NCI-H460 (cell line): ENCODE measurements at regions not wholly inside any gene's neighbourhood (a gene's known extent, or its start where the extent isn't known, plus 50 kb on each side); places are given as distances from the start of the nearest gene placed in this dataset.
"Not testable (repeated sequence)": the region's sequence is repeated elsewhere in the genome, so short reads cannot be mapped to it uniquely, and the experiment has no call there.

ENCODE experiments used
- DNase-seq: peaks from one replicate; pipeline ENCODE4 v3.0.0-alpha.2; 2016; ENCODE audit warnings: low read depth; ENCODE audit errors: extremely low read depth

DNA sequence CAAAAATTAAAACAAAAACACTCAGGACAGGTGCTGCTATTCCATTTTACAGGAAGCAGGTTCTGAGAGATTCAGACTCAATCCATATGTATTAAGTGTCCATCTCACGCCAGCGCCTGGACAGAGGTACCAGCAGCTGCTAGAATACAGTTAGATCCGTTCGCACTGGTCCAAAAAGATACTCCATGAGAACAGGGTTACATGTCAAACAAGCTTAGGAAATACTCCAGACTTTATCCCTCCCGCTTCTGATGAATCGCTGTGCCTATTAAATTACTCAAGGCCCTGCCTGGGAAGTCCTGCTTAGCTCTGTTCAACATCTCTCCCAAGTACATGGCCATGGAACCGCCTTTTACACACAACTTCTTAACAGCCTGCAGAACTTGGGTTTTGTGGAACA, 50.2 kb upstream of the SLC35C1 start:
- no peak for DNase-seq

DNA sequence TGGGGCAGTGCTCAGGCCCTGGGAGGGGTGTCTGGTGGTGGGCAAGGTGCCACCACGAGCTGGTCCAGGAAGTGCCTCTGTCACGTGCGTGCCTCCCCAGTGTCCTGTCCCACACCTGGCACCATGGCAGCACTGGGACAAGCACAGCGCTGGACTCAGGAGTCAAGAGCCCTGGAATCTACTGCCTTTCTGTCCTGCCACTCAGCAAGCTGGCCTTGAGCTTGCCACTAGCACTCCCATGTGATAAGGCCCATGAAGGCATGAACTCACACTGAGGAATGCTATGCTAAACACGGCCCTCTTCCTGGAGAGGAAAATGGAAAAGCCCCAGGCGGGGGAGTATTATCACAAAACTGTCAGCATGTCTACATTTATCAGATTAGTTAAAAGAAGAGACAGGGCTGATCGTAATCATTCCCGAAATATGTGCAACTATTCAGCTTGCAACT, 50.7 kb upstream of the SLC35C1 start:
- no peak for DNase-seq

DNA sequence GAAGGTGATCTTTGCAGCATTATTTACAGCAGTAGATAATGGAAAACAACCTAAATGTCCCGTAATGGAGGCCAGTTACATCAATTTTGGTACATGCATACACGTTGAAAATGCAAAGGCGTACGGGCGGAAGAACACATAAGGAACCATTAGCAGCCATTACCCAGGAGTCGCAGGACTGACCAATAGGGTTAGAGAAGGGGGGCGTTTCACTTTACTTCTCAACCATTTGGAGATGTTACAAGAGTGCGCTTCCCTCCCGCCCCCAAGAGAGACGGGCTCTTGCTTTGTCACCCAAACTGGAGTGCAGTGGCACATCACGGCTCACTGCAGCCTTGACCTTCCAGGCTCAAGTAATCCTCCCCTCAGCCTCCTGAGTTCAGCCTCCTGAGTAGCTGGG, 52.8 kb upstream of the SLC35C1 start:
- DNase-seq: no peak

DNA sequence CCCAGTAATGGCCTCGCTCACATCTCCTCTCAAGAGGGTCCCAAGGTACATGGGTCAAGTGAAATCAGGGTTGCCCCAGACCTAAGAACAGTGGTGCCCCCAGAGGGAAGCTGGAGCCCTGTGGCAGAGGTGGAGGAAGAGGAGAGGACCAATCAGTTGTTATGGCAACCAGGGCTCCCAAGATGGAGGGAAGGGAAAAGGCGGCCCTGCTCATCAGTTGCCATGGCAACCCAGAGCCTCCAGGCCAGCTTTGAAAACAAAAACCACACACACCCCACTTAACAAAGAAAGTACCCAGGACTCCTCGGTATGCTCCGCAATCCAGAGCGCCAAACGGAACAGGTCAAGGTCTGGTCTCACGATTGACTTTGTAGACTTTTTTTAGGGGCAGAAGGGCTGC, 53.5 kb upstream of the SLC35C1 start:
- DNase-seq: no peak

DNA sequence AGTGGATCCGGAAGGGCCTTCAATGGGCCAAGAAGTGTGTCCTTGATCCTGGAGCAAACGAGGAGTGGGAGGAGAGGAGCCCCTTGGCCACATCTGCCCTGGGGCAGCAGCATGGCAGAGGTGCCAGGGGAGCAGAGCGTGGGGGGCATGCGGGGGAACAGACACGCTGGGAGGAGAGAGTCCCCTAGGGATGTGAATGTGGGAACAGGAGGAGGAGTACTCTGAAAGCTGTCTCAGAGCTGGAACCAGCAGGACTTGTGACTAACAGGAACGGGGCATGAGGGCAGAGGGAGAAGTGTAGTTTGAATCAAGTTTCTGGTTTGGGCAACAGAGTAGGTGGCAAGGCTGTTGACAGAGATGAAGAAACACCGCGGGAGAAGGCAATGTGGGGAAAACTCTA, 54.5 kb upstream of the SLC35C1 start:
- no peak for DNase-seq

DNA sequence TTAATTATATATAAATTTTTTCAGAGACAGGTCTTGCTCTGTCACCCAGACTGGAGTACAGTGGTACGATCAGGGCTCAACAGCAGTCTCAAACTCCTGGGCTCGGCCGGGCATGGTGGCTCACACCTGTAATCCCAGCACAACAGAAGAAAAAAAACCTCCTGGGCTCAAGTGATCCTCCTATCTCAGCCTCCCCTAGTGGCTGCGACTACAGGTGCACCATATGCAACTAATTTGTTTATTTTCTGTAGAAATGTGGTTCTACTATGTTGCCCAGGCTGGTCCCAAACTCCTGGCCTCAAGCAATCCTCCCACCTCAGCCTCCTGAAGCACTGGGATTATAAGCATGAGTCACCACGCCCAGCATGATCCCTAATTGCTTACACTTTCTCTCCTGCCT, 56.1 kb upstream of the SLC35C1 start:
- no peak for DNase-seq

DNA sequence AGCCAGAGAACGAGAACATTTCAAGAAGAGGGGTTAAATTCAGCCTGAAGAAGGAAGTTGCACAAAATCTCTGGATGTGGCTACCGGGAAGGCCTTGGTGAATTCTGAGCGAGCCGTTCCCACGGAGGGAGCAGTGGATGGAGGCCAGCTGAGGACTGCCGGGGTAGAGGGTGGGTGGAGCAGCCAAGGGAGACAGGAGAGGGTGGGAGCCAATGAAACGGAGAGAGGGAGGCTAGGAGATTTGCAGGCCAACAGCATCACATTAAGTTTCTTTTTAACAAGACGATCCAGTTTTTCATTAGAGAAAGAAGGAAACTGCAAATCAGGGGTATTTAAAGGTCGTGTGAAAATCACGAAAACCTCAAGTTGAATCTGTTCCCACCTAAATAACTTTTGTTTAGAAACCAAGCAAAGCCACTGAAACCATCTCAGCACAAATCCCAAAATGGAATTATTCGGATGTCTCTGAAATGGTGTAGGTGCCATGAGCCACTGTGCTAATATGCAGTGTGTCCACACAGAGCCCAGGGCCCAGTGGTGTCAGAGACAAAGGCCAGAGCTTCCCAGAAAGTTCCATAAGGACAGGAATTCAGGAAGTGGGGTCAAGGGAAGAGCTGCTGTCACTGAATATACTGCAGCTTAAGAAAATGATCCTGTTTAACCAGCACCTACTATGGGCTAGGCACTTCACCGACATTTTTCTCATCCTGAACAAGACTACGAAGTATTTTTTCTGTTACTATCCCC, 59.7 kb upstream of the SLC35C1 start:
- no peak for DNase-seq

DNA sequence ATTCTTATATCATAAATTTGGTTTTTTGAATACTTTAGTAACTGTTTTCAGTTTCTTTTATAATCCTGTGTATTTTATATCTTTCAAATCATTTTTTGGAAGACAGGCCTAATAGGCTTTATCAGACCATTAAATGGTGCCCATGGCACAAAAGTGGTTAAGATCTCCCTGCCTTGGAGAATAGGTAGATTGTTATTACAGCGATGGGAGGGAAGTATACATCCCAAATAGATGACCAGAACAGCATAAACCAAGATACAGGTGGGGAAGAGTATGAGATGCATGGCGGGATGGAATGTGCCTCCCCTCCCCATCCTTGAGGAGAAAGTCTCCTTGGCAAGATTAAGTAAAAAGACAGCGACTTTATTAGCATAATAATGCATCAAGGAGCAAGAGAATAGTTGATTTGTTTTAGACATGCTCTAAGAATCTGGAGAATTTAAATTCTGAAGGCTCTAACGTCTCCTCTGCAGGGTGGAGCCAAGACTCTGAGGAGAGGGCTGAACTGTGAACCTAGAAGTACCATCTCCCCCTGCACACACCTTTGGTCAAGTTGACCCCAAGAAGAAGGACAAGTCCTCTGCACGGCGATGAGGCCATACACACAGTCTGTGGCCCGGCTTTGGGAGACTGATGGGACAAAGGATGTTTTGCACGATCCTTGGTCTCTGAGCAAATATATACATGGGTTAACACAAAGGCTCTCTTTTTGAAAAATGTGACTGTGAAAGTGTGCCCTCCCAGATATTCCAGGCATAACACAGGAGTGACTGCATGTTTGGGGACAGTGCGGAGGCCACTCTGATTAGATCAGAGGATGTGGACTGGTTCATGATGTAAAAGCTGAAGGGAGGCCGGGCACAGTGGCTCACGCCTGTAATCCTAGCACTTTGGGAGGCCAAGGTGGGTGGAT, 61.1 kb upstream of the SLC35C1 start:
- DNase-seq: no peak

DNA sequence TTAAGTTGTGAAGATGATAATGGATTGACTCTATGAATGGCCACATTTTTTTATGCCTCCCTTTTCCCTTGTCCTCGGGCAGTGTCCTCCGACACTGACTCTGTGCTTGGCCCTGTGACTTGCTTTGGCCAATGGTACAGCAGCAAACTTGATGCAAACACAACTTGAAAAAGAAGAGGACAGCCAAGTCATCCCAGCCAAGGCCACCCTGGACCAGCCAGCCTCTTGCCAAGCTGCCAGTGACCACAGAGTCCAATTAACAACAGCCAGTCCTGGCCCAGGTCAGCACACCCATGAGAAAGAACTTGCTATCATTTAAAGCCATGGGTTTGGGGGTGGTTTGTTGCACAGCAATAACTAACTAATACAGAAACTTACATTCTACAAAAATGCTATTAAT, 63.4 kb upstream of the SLC35C1 start:
- no peak for DNase-seq

DNA sequence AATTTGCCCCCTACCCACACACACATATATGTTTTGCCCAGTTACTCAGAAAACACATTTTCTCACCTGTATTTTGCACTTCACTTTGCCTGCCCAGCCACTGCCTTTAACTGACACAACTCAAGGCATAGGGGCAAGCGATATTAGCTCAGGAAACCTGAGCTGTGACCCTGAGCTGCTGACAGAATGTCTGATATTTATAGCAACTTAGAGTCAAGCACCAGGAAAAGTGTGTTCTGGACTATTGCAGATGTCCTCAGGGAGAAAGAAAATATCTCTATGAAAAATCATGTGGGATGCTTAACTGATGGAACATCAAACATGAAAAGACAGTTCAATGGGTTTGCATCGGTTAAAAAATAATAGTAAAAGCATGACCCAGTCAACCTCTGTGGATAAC, 63.9 kb upstream of the SLC35C1 start:
- no peak for DNase-seq

DNA sequence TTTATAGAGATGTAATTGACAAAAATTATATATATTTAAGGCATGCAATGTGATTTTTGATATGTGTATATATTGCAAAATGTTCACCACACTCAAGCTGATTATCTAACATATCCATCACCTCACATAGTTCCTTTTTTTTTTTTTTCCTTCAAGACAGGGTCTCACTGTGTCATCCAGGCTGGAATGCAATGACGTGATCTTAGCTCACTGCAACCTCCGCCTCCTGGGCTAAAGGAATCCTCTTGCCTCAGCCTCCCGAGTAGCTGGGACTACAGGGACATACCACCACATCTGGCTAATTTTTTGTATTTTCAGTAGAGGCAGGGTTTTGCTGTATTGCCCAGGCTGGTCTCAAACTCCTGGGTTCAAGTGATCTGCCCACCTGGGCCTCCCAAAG, 65.1 kb upstream of the SLC35C1 start:
- no peak for DNase-seq

DNA sequence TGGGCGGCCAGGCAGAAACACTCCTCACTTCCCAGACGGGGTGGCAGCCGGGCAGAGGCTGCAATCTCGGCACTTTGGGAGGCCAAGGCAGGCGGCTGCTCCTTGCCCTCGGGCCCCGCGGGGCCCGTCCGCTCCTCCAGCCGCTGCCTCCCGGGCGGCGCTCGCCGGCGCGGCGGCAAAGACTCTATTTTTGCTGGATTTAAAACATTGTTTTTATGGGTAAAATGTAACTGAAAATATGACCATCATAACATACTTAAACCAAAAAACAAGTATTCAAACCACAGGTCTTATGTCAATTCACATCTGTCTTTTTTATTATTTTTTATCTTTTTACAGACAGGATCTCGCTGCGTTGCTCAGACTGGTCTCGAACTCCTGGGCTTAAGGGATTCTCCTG, 65.9 kb upstream of the SLC35C1 start:
- DNase-seq: not testable (repeated sequence)

DNA sequence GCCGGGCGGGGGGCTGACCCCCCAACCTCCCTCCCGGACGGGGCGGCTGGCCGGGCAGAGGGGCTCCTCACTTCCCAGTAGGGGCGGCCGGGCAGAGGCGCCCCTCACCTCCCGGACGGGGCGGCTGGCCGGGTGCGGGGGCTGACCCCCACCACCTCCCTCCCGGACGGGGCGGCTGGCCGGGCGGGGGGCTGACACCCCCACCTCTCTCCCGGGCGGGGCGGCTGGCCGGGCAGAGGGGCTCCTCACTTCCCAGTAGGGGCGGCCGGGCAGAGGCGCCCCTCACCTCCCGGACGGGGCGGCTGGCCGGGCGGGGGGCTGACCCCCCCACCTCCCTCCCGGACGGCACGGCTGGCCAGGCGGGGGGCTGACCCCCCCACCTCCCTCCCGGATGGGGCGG, 66.8 kb upstream of the SLC35C1 start:
- DNase-seq: not testable (repeated sequence)

DNA sequence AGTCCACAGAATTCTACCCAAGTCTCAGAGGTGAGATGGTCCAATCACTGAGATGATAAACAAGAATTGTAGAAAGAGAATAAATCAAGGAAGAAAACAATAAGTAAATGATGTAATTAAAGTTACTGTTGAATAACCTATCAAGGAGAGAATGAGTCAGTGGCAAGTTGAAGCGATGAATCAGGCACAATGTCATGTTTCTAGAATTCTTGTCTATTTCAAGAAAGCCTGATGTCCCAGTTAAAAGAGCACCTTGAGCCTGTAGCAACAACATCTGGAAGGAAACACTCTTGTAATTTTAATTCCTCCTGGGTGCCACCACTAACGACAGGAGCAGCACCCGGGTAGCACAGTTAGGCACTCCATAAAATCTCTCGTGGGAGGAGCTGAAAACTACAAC, 67.9 kb upstream of the SLC35C1 start:
- DNase-seq: no peak

DNA sequence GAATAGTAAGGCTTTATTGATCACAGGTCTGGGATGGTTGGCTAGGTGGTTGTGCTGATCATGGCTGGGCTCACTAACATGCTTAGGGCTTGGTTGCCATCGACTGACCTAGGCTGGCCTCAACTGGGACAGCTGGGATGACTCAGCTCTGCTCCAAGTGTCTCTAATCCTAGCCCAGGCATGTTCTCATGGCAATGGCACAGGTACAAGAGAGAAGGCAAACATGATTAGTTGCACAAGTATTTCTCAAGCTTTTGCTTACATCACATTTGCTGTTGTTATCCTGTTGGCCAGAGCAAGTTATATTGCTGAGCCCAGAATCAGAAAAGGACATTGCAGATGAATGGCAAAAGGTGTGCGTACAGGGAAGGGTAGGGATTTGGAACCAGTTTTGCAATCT, 68.5 kb upstream of the SLC35C1 start:
- DNase-seq: peak; percentile 8

DNA sequence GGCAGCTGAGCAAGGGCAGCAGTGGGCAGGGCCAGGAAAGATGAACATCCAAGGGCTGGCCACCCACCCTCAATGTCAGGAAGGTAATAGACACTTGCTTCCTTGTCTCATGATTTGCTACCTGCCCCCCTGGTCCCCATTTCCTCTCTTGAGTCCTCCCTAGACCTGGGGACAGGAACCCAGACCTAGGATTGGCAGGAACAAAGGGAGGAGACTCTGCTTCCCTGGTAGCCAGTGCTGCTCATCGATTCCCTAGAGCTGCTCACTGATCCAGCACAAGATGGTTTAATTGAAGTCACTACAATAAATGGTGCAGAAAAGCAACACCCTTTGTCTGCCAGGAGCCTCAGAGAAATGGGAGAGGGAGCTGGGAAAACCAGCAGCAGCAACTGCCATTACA, 67.8 kb upstream of the CHST1 start:
- DNase-seq: no peak

DNA sequence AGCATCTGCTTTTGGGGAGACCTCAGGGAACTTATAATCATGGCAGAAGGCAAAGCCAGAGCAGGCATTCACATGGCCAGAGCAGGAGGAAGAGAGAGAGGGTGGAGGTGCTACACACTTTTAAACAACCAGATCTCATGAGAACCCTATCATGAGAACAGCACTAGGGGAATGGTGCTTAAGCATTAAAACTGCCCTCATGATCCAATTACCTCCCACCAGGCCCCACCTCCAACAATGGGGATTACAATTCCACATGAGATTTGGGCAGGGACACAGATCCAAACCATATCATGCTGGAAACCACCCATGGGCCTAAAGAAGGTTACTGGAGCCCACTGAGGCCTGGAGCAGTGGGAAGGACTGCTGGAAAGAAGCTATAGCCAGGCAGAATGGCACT, 66.9 kb upstream of the CHST1 start:
- DNase-seq: no peak

DNA sequence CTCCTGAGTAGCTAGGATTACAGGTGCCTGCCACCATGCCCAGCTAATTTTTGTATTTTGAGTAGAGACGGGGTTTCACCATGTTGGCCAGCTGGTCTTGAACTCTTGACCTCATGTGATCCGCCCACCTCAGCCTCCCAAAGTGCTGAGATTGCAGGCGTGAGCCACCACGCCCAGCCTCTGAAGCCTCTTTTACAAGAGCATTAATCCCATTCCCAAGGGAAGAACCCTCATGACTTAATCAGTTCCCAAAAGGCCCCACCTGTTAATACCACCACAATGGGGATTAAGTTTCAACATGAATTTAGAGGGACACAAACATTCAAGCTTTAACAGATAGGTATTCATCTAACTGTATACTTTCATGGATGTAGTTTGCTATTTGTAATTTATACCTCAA, 65.7 kb upstream of the CHST1 start:
- DNase-seq: not testable (repeated sequence)

DNA sequence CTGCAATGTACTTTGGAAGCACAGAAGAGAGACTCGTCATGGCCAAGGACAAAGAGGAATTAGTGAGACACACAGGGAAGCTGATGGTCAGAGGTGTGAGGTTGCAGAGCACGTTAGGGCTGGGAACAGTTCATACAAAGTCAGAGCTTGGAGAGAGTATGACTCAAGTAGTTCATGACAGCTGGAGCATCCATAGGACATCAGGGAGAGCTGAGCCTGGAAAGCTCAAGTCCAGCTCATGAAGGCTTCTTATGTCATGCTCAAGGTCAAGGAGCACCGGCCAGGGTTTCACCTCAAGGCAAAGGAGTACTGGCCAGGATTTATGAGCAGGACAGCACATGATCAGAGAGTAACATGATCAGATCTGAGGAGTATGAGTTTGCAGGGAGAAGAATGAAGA, 64.6 kb upstream of the CHST1 start:
- no peak for DNase-seq

DNA sequence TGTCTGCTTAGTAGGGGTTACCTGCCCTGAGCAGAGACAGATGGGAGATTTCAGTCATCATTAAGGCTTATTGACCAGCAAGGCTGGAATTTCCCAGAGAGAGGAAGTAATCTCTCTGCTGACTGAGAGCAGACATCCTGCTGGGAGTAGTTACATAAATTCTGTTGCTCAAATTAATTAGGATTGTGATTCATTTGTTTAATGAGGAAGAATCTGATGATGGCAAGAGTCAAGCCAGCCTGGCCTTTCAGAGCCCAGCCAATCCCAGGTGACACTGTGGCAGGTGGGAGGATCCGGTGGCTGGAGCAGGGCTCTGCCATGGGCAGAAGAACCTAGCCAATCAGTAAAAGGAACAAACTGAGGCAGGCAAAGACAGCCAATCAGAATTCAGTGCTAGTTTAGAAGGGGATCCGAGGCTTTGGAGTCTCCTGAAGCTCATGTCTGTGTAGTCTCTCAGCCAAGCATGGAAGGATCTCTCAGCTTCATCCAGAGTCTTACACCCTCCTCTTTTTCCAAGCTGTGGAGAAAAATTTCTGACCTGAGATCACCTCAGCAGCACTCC, 61.2 kb upstream of the CHST1 start:
- DNase-seq: no peak

DNA sequence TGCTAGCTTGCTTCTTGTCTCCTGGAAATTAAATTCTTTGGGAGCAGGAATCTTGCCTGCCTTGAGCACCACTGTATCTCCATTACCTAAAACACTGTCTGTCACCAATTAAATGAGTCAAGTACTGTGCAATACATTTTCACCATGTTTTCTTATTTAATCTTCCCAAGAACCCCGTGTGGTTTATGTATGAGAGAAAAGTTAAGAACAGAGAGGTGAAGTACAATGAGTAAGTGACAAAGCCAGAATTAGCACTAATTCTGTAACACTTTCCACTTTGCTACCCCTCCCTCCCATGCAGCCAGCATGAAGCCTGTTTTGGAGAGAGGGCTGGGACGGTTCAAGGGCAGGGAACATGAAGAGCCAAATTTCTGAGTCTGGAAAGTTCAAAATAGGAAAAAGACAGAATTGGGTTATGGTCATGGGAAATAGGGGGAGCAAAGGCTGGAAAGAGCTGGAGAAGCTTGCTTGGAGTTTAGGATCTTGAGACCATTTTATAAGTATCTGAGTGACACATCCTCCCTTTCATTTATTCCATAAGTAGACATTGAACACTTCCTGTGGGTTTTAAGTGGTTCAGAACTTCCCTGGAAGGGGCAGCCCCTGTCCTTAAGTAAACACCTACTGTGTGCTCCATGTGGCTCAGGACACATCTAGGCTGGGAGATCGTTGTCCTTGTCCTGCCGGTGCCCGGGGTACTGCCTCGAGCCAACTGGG, 60.5 kb upstream of the CHST1 start:
- DNase-seq: no peak
